ENCODE measurements at regions not wholly inside any gene's neighbourhood (a gene's known extent, or its start where the extent isn't known, plus 50 kb on each side); places are given as distances from the start of the nearest gene placed in this dataset.

GRCh38 chr10:1807196-1807595 is 69.9 kb upstream of the ADARB2 start:
- no peak for DNase-seq (ENCODE audit: low spot score)

- no peak for DNase-seq (ENCODE audit: low spot score)
Measured at GRCh38 chr10:1802413-1802812, 65.1 kb upstream of the ADARB2 start.

- DNase-seq (ENCODE audit: low spot score) = no peak
Measured at GRCh38 chr10:1788401-1788800, 51.1 kb upstream of the ADARB2 start.

Measured in pons (tissue), 1 donor.